K562 (cell line): ENCODE measurements at regions not wholly inside any gene's neighbourhood (a gene's known extent, or its start where the extent isn't known, plus 50 kb on each side); places are given as distances from the start of the nearest gene placed in this dataset.
"Not testable (repeated sequence)": the region's sequence is repeated elsewhere in the genome, so short reads cannot be mapped to it uniquely, and the experiment has no call there.

Experiments used
- DMBX1 ChIP-seq: fragments of 250-450 bp; sonication (Bioruptor Pico); IDR thresholded peaks from 2 replicates; pipeline ENCODE4 v1.8.0; 2022; ENCODE audit warnings: inconsistent platforms, mild to moderate bottlenecking, moderate library complexity, borderline replicate concordance
- E2F1 ChIP-seq: sonication (generic); formaldehyde crosslinking; IDR thresholded peaks from 2 replicates; pipeline ENCODE4 v1.8.1; 2023; ENCODE audit warnings: mild to moderate bottlenecking, missing genetic modification reagents, moderate library complexity
- HCFC1 ChIP-seq: IDR thresholded peaks from 2 replicates; pipeline ENCODE4 v1.6.1; 2012; ENCODE audit warnings: low read depth, low read length, improper control_type of control experiment
- KDM5B ChIP-seq: fragments of 200-600 bp; sonication (generic); IDR thresholded peaks from 2 replicates; pipeline ENCODE4 v1.6.1; 2012; ENCODE audit warnings: low read depth, mild to moderate bottlenecking, moderate library complexity, low read length, control low read depth, inconsistent platforms; ENCODE audit not compliant: insufficient replicate concordance
- POLR2A ChIP-seq: fragments of 450-650 bp; conservative IDR thresholded peaks from 2 replicates; pipeline ENCODE4 v1.6.1; 2016
- POLR2AphosphoS5 ChIP-seq: IDR thresholded peaks from 2 replicates; pipeline ENCODE4 v1.6.1; 2011; ENCODE audit warnings: mild to moderate bottlenecking, low read depth, low read length, moderate library complexity; ENCODE audit not compliant: control insufficient read depth, insufficient read depth
- ZNF12 ChIP-seq: sonication (generic); formaldehyde crosslinking; IDR thresholded peaks from 2 replicates; pipeline ENCODE4 v1.4.0; 2020; ENCODE audit warnings: mild to moderate bottlenecking, missing genetic modification reagents

GRCh38 chr15:24477107-24478025 is 198.2 kb upstream of the NPAP1 start:
- TF ChIP-seq POLR2AphosphoS5; POLR2A; ZNF12 (CRISPR knock-in tag); HCFC1; KDM5B; DMBX1 (CRISPR knock-in tag); E2F1 (CRISPR knock-in tag): not testable (repeated sequence)
